ENCODE measurements at regions not wholly inside any gene's neighbourhood (a gene's known extent, or its start where the extent isn't known, plus 50 kb on each side); places are given as distances from the start of the nearest gene placed in this dataset.

GRCh38 chr4:19300213-19300612, 951.5 kb upstream of the SLIT2 start:
- DNase-seq (ENCODE audit: low read depth), result no peak
- no peak overlapping the region for H3K4me3 ChIP-seq (ENCODE audit: low read length)
- TF ChIP-seq, protein P1, sequence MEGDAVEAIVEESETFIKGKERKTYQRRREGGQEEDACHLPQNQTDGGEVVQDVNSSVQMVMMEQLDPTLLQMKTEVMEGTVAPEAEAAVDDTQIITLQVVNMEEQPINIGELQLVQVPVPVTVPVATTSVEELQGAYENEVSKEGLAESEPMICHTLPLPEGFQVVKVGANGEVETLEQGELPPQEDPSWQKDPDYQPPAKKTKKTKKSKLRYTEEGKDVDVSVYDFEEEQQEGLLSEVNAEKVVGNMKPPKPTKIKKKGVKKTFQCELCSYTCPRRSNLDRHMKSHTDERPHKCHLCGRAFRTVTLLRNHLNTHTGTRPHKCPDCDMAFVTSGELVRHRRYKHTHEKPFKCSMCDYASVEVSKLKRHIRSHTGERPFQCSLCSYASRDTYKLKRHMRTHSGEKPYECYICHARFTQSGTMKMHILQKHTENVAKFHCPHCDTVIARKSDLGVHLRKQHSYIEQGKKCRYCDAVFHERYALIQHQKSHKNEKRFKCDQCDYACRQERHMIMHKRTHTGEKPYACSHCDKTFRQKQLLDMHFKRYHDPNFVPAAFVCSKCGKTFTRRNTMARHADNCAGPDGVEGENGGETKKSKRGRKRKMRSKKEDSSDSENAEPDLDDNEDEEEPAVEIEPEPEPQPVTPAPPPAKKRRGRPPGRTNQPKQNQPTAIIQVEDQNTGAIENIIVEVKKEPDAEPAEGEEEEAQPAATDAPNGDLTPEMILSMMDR (IDR thresholded peaks at IDR 0.05; ENCODE audit: insufficient read depth, low read depth, low read length, missing control alignments), result no peak

DNA sequence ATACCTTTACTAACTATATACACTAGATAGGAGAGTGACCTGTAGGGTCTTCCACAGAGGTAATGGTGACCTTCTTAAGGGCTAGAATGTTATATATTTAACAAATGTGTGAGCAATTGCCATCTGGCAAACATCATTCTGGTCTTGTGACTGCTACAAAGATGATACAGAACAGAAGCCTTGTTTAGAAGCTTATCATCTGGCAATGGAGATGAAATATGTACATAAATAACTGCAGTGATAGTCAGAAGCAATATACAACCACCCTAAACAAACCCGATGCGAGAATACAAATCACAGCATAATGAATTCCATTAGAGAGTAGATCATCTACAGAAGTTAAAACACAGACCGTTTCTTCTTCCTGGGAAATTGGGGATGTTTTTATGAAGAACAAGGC, 952.7 kb upstream of the SLIT2 start:
- TF ChIP-seq, protein P1 (IDR thresholded peaks at IDR 0.05; ENCODE audit: insufficient read depth, low read depth, low read length, missing control alignments), result no peak
- DNase-seq (ENCODE audit: low read depth), result no peak
- H3K4me3 ChIP-seq (ENCODE audit: low read length), result no peak overlapping the region

DNA sequence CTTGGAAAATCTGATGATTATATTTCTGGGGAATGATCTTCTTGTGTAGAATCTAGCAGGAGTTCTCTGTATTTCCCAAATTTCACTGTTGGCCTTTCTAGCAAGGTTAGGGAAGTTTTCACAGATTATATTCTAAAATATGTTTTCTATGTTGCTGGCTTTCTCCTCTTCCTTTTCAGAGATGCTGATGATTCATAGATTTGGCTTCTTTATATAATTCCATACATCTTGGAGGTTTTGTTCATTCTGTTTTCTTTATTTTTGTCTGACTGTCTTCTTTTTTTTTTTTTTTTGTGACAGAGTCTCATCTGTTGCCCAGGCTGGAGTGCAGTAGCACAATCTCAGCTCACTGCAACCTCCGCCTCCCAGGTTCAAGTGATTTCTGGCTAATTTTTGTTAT, 957.9 kb upstream of the SLIT2 start:
- TF ChIP-seq, protein P1 (IDR thresholded peaks at IDR 0.05; ENCODE audit: insufficient read depth, low read depth, low read length, missing control alignments), result no peak
- no peak for DNase-seq (ENCODE audit: low read depth)
- H3K4me3 ChIP-seq (ENCODE audit: low read length), result no peak overlapping the region

GRCh38 chr4:19293080-19293479, 958.6 kb upstream of the SLIT2 start:
- DNase-seq (ENCODE audit: low read depth), result no peak
- no peak overlapping the region for H3K4me3 ChIP-seq (ENCODE audit: low read length)
- TF ChIP-seq, protein P1 (IDR thresholded peaks at IDR 0.05; ENCODE audit: insufficient read depth, low read depth, low read length, missing control alignments), result no peak

GRCh38 chr4:19286924-19287323, 964.8 kb upstream of the SLIT2 start:
- TF ChIP-seq, protein P1 (IDR thresholded peaks at IDR 0.05; ENCODE audit: insufficient read depth, low read depth, low read length, missing control alignments), result no peak
- H3K4me3 ChIP-seq (ENCODE audit: low read length), result no peak overlapping the region
- DNase-seq (ENCODE audit: low read depth), result no peak

DNA sequence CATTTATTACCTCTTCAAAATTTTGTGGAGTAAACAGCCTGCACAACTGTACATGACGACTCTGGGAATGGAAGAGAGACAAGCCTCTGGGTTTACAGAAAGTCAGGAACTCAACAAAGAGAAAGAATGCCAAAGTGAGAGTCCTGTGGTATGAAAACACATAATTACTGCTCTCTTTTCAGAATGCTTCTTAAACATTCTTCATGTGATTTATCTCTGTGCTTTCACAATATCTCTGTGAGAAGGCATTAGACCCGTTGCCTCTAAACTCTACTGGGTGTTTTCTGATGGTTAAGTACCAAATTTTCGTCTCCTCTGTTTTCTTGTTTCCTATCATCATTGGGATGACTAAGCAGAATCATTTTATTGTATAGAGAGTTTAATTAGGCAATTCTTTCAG, 966.6 kb upstream of the SLIT2 start:
- no peak overlapping the region for H3K4me3 ChIP-seq (ENCODE audit: low read length)
- TF ChIP-seq, protein P1 (IDR thresholded peaks at IDR 0.05; ENCODE audit: insufficient read depth, low read depth, low read length, missing control alignments), result no peak
- DNase-seq (ENCODE audit: low read depth), result no peak

- DNase-seq (ENCODE audit: low read depth), result no peak
- TF ChIP-seq, protein P1 (IDR thresholded peaks at IDR 0.05; ENCODE audit: insufficient read depth, low read depth, low read length, missing control alignments), result no peak
- no peak overlapping the region for H3K4me3 ChIP-seq (ENCODE audit: low read length)
Observed at GRCh38 chr4:19278665-19279064, 973.0 kb upstream of the SLIT2 start.
